WTC11 (cell line): ENCODE measurements at regions not wholly inside any gene's neighbourhood (a gene's known extent, or its start where the extent isn't known, plus 50 kb on each side); places are given as distances from the start of the nearest gene placed in this dataset.

Experiments used
- ATAC-seq: fragments of 200-7000 bp; cut with Tn5 transposase; 2 replicates; pipeline ENCODE4 v1.10.0; 2021; ENCODE audit warnings: mild to moderate bottlenecking, moderate library complexity
- CTCF ChIA-PET: fragments of 300-600 bp; sonication (Branson Sonifier 250); formaldehyde crosslinking; loops from one replicate; lab custom pipeline; 2021; ENCODE audit warnings: antibody characterized with exemption; lab: Charles Lee
- POLR2A ChIA-PET: fragments of 350-600 bp; sonication (Branson Sonifier 250); formaldehyde crosslinking; loops from one replicate; lab custom pipeline; 2021; ENCODE audit warnings: antibody characterized with exemption; lab: Charles Lee
- DNase-seq: peaks from one replicate; pipeline ENCODE4 v3.0.0; 2021; ENCODE audit warnings: low spot score
- H3K27ac Mint-ChIP-seq: 2 replicates; pipeline ENCODE4 v1.8.0; 2021; ENCODE audit warnings: mixed read lengths
- H3K27me3 Mint-ChIP-seq: 2 replicates; pipeline ENCODE4 v1.8.0; 2021; ENCODE audit warnings: low read depth, mild to moderate bottlenecking, moderate library complexity, mixed read lengths
- H3K36me3 Mint-ChIP-seq: 2 replicates; pipeline ENCODE4 v1.8.0; 2021; ENCODE audit warnings: mixed read lengths
- H3K4me1 Mint-ChIP-seq: 2 replicates; pipeline ENCODE4 v1.8.0; 2022; ENCODE audit warnings: mixed read lengths
- H3K4me3 Mint-ChIP-seq: 2 replicates; pipeline ENCODE4 v1.8.0; 2021; ENCODE audit warnings: mild to moderate bottlenecking, moderate library complexity, mixed read lengths
- H3K9me3 Mint-ChIP-seq: 2 replicates; pipeline ENCODE4 v1.8.0; 2021; ENCODE audit warnings: mixed read lengths
- ATF1 ChIP-seq: sonication (generic); formaldehyde crosslinking; IDR thresholded peaks from 2 replicates; pipeline ENCODE4 v1.8.1; 2023; ENCODE audit warnings: mild to moderate bottlenecking, moderate library complexity, missing genetic modification reagents
- CREB1 ChIP-seq: sonication (generic); formaldehyde crosslinking; IDR thresholded peaks from 2 replicates; pipeline ENCODE4 v1.8.0; 2023; ENCODE audit warnings: mild to moderate bottlenecking, missing genetic modification reagents
- FOXJ3 ChIP-seq: sonication (generic); formaldehyde crosslinking; IDR thresholded peaks from 2 replicates; pipeline ENCODE4 v1.9.0; 2021; ENCODE audit warnings: missing genetic modification reagents, mild to moderate bottlenecking, borderline replicate concordance
- FOXP1 ChIP-seq: sonication (generic); formaldehyde crosslinking; IDR thresholded peaks from 2 replicates; pipeline ENCODE4 v1.8.0; 2022; ENCODE audit warnings: missing genetic modification reagents, mild to moderate bottlenecking, moderate library complexity, borderline replicate concordance
- FOXP4 ChIP-seq: sonication (generic); formaldehyde crosslinking; IDR thresholded peaks from 2 replicates; pipeline ENCODE4 v1.8.0; 2022; ENCODE audit warnings: mild to moderate bottlenecking, missing genetic modification reagents
- IRF1 ChIP-seq: sonication (generic); formaldehyde crosslinking; IDR thresholded peaks from 2 replicates; pipeline ENCODE4 v1.8.0; 2023; ENCODE audit warnings: missing genetic modification reagents
- KAT7 ChIP-seq: sonication (generic); formaldehyde crosslinking; IDR thresholded peaks from 2 replicates; pipeline ENCODE4 v1.8.1; 2023; ENCODE audit warnings: missing genetic modification reagents, mild to moderate bottlenecking, borderline replicate concordance
- MLX ChIP-seq: sonication (generic); formaldehyde crosslinking; IDR thresholded peaks from 2 replicates; pipeline ENCODE4 v1.8.1; 2023; ENCODE audit warnings: mild to moderate bottlenecking, missing genetic modification reagents, moderate library complexity
- MYBL2 ChIP-seq: sonication (generic); formaldehyde crosslinking; IDR thresholded peaks from 2 replicates; pipeline ENCODE4 v1.8.1; 2023; ENCODE audit warnings: mild to moderate bottlenecking, moderate library complexity, missing genetic modification reagents
- SMAD4 ChIP-seq: sonication (generic); formaldehyde crosslinking; IDR thresholded peaks from 2 replicates; pipeline ENCODE4 v1.8.0; 2022; ENCODE audit warnings: mild to moderate bottlenecking, missing genetic modification reagents
- TEAD1 ChIP-seq: sonication (generic); formaldehyde crosslinking; IDR thresholded peaks from 2 replicates; pipeline ENCODE4 v1.8.0; 2022; ENCODE audit warnings: mild to moderate bottlenecking, missing genetic modification reagents
- USF1 ChIP-seq: sonication (generic); formaldehyde crosslinking; IDR thresholded peaks from 2 replicates; pipeline ENCODE4 v1.8.0; 2022; ENCODE audit warnings: mild to moderate bottlenecking, missing genetic modification reagents
- ZNF317 ChIP-seq: sonication (generic); formaldehyde crosslinking; IDR thresholded peaks from 2 replicates; pipeline ENCODE4 v1.8.1; 2023; ENCODE audit warnings: low read depth, mild to moderate bottlenecking, moderate library complexity, missing genetic modification reagents, borderline replicate concordance
- ZNF512 ChIP-seq: sonication (generic); formaldehyde crosslinking; IDR thresholded peaks from 2 replicates; pipeline ENCODE4 v1.8.1; 2022; ENCODE audit warnings: missing genetic modification reagents, borderline replicate concordance
- TF ChIP-seq, protein P1 (sequence below): sonication (generic); formaldehyde crosslinking; IDR thresholded peaks from 2 replicates; pipeline ENCODE4 v1.8.0; 2022; ENCODE audit warnings: missing genetic modification reagents
- TF ChIP-seq, protein P2 (sequence below): fragments of 250-450 bp; sonication (Bioruptor Pico); conservative IDR thresholded peaks from 2 replicates; pipeline ENCODE4 v1.9.0; 2021; ENCODE audit warnings: mild to moderate bottlenecking
- TF ChIP-seq, protein P3 (sequence below): sonication (generic); formaldehyde crosslinking; IDR thresholded peaks from 2 replicates; pipeline ENCODE4 v1.8.1; 2022; ENCODE audit warnings: low read depth, mild to moderate bottlenecking, moderate library complexity, missing genetic modification reagents, borderline replicate concordance

GRCh38 chr6:77334093-77334492 lies 129.2 kb downstream of the HTR1B start:
- ChIA-PET CTCF (no interaction called here), POLR2A (no interaction called here)
- H3K4me3 Mint-ChIP-seq = no peak overlapping the region
- no peak for ATAC-seq
- H3K4me1 Mint-ChIP-seq = peaks cover 39% of the 10 kb centered on the region
- no peaks in the 10 kb centered on the region for H3K27me3 Mint-ChIP-seq
- DNase-seq = no peak
- H3K9me3 Mint-ChIP-seq = peaks cover 32% of the 10 kb centered on the region
- TF ChIP-seq MLX (CRISPR knock-in tag) = no peak
- peaks cover 31% of the 10 kb centered on the region for H3K36me3 Mint-ChIP-seq
- H3K27ac Mint-ChIP-seq = no peak overlapping the region

GRCh38 chr6:77332915-77333623 lies 130.2 kb downstream of the HTR1B start:
- no peak for ATAC-seq
- Mint-ChIP-seq H3K4me1 (peaks cover 29% of the 10 kb centered on the region), H3K27me3 (no peaks in the 10 kb centered on the region), H3K9me3 (peaks cover 32% of the 10 kb centered on the region), H3K27ac (no peak overlapping the region), H3K36me3 (peaks cover 31% of the 10 kb centered on the region), H3K4me3 (no peak overlapping the region)
- no peak for DNase-seq
- no peak for TF ChIP-seq USF1 (CRISPR knock-in tag)
- no peak for TF ChIP-seq IRF1 (CRISPR knock-in tag)
- TF ChIP-seq FOXP1 = no peak
- TF ChIP-seq ZNF317 = no peak
- TF ChIP-seq FOXP4 = no peak
- no peak for TF ChIP-seq MYBL2 (CRISPR knock-in tag)
- TF ChIP-seq SMAD4 = no peak
- no peak for TF ChIP-seq ZNF512 (CRISPR knock-in tag)
- TF ChIP-seq FOXJ3 (CRISPR knock-in tag) = no peak
- no peak for TF ChIP-seq TEAD1 (CRISPR knock-in tag)
- no peak for TF ChIP-seq MLX (CRISPR knock-in tag)
- TF ChIP-seq, protein P1, sequence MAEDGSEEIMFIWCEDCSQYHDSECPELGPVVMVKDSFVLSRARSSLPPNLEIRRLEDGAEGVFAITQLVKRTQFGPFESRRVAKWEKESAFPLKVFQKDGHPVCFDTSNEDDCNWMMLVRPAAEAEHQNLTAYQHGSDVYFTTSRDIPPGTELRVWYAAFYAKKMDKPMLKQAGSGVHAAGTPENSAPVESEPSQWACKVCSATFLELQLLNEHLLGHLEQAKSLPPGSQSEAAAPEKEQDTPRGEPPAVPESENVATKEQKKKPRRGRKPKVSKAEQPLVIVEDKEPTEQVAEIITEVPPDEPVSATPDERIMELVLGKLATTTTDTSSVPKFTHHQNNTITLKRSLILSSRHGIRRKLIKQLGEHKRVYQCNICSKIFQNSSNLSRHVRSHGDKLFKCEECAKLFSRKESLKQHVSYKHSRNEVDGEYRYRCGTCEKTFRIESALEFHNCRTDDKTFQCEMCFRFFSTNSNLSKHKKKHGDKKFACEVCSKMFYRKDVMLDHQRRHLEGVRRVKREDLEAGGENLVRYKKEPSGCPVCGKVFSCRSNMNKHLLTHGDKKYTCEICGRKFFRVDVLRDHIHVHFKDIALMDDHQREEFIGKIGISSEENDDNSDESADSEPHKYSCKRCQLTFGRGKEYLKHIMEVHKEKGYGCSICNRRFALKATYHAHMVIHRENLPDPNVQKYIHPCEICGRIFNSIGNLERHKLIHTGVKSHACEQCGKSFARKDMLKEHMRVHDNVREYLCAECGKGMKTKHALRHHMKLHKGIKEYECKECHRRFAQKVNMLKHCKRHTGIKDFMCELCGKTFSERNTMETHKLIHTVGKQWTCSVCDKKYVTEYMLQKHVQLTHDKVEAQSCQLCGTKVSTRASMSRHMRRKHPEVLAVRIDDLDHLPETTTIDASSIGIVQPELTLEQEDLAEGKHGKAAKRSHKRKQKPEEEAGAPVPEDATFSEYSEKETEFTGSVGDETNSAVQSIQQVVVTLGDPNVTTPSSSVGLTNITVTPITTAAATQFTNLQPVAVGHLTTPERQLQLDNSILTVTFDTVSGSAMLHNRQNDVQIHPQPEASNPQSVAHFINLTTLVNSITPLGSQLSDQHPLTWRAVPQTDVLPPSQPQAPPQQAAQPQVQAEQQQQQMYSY (CRISPR knock-in tag) = no peak
- no peak for TF ChIP-seq KAT7 (CRISPR knock-in tag)
- no peak for TF ChIP-seq CREB1 (CRISPR knock-in tag)
- TF ChIP-seq, protein P2, sequence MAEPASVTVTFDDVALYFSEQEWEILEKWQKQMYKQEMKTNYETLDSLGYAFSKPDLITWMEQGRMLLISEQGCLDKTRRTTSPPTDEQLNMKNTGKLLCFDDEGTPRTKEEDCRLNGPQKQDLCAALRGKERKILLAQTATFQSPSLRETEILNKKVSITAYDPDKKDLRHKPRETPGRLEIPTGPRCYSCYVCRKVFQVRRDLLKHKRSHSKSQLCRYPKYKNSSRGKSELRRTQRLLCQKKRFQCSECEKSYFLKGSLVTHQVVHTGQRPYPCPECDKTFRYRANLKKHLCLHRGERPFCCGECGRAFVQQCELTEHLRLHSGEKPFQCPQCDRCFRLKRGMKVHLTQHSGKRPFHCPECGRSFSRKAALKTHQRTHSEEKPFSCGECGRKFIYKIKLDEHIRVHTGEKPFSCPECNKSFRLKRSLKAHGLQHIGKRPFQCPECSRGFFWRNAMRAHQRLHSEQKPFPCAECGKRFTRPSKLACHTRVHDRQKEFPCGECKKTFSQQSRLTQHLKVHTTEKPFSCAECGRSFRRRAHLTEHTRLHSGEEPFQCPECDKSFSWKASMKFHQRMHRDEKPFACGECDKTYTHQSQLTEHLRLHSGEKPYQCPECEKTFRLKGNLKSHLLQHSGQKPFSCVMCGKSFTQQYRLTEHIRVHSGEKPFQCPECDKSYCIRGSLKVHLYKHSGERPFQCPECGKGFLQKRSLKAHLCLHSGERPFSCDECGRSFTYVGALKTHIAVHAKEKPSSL = no peak
- TF ChIP-seq, protein P3, sequence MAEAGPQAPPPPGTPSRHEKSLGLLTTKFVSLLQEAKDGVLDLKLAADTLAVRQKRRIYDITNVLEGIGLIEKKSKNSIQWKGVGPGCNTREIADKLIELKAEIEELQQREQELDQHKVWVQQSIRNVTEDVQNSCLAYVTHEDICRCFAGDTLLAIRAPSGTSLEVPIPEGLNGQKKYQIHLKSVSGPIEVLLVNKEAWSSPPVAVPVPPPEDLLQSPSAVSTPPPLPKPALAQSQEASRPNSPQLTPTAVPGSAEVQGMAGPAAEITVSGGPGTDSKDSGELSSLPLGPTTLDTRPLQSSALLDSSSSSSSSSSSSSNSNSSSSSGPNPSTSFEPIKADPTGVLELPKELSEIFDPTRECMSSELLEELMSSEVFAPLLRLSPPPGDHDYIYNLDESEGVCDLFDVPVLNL (CRISPR knock-in tag) = no peak
- TF ChIP-seq ATF1 (CRISPR knock-in tag) = no peak
- ChIA-PET POLR2A (no interaction called here), CTCF (no interaction called here)
